Nephron (organoid): ENCODE measurements at regions not wholly inside any gene's neighbourhood (a gene's known extent, or its start where the extent isn't known, plus 50 kb on each side); places are given as distances from the start of the nearest gene placed in this dataset.

Experiments
- H3K27ac Mint-ChIP-seq, 3 experiments: 2 replicates each; pipeline ENCODE4 v1.8.0; 2020; ENCODE audit warnings: mixed read lengths in 3 of 3, mild to moderate bottlenecking in 2 of 3, moderate library complexity in 1 of 3
- H3K27me3 Mint-ChIP-seq: 2 replicates; pipeline ENCODE4 v1.8.0; 2021; ENCODE audit warnings: low read depth, mild to moderate bottlenecking, moderate library complexity, mixed read lengths
- H3K36me3 Mint-ChIP-seq: 2 replicates; pipeline ENCODE4 v1.8.0; 2020; ENCODE audit warnings: low read depth, mixed read lengths
- H3K4me1 Mint-ChIP-seq: 2 replicates; pipeline ENCODE4 v1.8.0; 2020; ENCODE audit warnings: mixed read lengths
- H3K4me3 Mint-ChIP-seq, 3 experiments: 2 replicates each; pipeline ENCODE4 v1.8.0; 2020; ENCODE audit warnings: mild to moderate bottlenecking in 3 of 3, mixed read lengths in 3 of 3, moderate library complexity in 2 of 3
- H3K9me3 Mint-ChIP-seq: 2 replicates; pipeline ENCODE4 v1.8.0; 2020; ENCODE audit warnings: mixed read lengths
- TF ChIP-seq, protein P1 (sequence below), 3 experiments: fragments of 200-600 bp; sonication (generic); IDR thresholded peaks; one replicate each; pipeline ENCODE4 v1.5.0; 2021; ENCODE audit warnings: antibody characterized with exemption in 3 of 3; ENCODE audit not compliant: unreplicated experiment in 3 of 3

GRCh38 chr2:12096051-12096787 is 349.8 kb downstream of the LPIN1 start:
- H3K36me3 Mint-ChIP-seq: no peaks in the 10 kb centered on the region
- H3K4me1 Mint-ChIP-seq: no peaks in the 10 kb centered on the region
- no peak overlapping the region for H3K4me3 Mint-ChIP-seq
- H3K27ac Mint-ChIP-seq: no peak overlapping the region
- no peaks in the 10 kb centered on the region for H3K27me3 Mint-ChIP-seq
- TF ChIP-seq, protein P1, sequence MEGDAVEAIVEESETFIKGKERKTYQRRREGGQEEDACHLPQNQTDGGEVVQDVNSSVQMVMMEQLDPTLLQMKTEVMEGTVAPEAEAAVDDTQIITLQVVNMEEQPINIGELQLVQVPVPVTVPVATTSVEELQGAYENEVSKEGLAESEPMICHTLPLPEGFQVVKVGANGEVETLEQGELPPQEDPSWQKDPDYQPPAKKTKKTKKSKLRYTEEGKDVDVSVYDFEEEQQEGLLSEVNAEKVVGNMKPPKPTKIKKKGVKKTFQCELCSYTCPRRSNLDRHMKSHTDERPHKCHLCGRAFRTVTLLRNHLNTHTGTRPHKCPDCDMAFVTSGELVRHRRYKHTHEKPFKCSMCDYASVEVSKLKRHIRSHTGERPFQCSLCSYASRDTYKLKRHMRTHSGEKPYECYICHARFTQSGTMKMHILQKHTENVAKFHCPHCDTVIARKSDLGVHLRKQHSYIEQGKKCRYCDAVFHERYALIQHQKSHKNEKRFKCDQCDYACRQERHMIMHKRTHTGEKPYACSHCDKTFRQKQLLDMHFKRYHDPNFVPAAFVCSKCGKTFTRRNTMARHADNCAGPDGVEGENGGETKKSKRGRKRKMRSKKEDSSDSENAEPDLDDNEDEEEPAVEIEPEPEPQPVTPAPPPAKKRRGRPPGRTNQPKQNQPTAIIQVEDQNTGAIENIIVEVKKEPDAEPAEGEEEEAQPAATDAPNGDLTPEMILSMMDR (IDR thresholded peaks at IDR 0.05; ENCODE audit: unreplicated experiment in 3 of 3): no peak
- no peaks in the 10 kb centered on the region for H3K9me3 Mint-ChIP-seq

GRCh38 chr2:12096788-12097449 is 350.5 kb downstream of the LPIN1 start:
- Mint-ChIP-seq H3K27ac (no peak overlapping the region), H3K4me1 (no peaks in the 10 kb centered on the region)

DNA sequence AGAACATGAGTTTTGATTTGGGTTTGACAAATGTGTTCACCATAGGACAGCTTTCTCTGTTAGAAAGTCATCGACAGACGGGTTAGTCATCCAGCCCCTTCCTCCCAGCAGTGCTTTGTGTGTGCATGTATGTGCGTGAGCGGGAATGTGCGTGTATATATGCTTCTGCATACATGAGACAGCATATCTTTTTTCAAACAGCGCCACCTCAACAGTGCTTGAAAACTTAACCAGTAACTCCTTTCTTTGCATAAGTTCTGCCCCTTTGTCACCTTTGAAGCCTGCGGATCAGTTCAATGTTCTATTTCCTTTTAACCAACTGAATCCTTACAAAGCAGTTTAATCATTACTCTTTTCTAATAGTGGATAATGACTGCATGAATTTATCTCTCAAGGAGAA is 351.4 kb downstream of the LPIN1 start:
- Mint-ChIP-seq H3K4me3 (no peak overlapping the region), H3K36me3 (no peaks in the 10 kb centered on the region), H3K9me3 (no peaks in the 10 kb centered on the region), H3K4me1 (no peaks in the 10 kb centered on the region), H3K27me3 (no peaks in the 10 kb centered on the region), H3K27ac (peak overlapping the region in 2 of 3 experiments; percentile 8 to 35)
- TF ChIP-seq, protein P1 (IDR thresholded peaks at IDR 0.05; ENCODE audit: unreplicated experiment in 3 of 3): no peak

More at GRCh38 chr2:12096788-12097449, 350.5 kb downstream of the LPIN1 start:
- TF ChIP-seq, protein P1 (IDR thresholded peaks at IDR 0.05; ENCODE audit: unreplicated experiment in 3 of 3): no peak
- Mint-ChIP-seq H3K4me3 (no peak overlapping the region), H3K9me3 (no peaks in the 10 kb centered on the region), H3K27me3 (no peaks in the 10 kb centered on the region), H3K36me3 (no peaks in the 10 kb centered on the region)

DNA sequence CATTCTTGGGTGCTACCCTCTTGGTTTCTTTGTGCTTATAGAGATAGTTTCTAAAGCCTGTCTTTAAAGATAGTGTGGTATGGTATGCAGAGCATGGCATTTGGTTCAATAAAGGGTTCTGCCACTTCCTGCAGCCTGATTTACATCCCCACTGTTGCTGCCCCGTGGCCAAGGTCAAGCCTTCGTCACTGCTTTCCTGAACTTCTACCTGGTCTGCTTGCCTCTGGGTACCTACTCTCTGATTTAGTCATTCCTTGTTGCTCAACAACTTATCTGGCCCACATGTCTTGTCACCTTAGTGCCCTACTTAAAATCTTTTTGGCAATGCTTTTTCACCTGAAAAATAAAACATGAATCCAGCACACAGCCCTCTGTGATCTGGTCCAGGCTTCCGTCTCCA is 352.9 kb downstream of the LPIN1 start:
- no peaks in the 10 kb centered on the region for H3K36me3 Mint-ChIP-seq
- H3K4me3 Mint-ChIP-seq: no peak overlapping the region
- no peak overlapping the region for H3K27ac Mint-ChIP-seq
- H3K4me1 Mint-ChIP-seq: no peaks in the 10 kb centered on the region
- H3K27me3 Mint-ChIP-seq: peaks cover 3% of the 10 kb centered on the region
- no peaks in the 10 kb centered on the region for H3K9me3 Mint-ChIP-seq
- TF ChIP-seq, protein P1 (IDR thresholded peaks at IDR 0.05; ENCODE audit: unreplicated experiment in 3 of 3): no peak

- no peaks in the 10 kb centered on the region for H3K9me3 Mint-ChIP-seq
- TF ChIP-seq, protein P1 (IDR thresholded peaks at IDR 0.05; ENCODE audit: unreplicated experiment in 3 of 3): no peak
- H3K27ac Mint-ChIP-seq: no peak overlapping the region
- no peaks in the 10 kb centered on the region for H3K36me3 Mint-ChIP-seq
- no peak overlapping the region for H3K4me3 Mint-ChIP-seq
- H3K27me3 Mint-ChIP-seq: peaks cover 7% of the 10 kb centered on the region
- H3K4me1 Mint-ChIP-seq: peaks cover 10% of the 10 kb centered on the region
Observed at GRCh38 chr2:12102679-12103078, 356.2 kb downstream of the LPIN1 start.
